Ovary (tissue), 7 donors: ENCODE measurements at regions not wholly inside any gene's neighbourhood (a gene's known extent, or its start where the extent isn't known, plus 50 kb on each side); places are given as distances from the start of the nearest gene placed in this dataset.

Experiments
- DNase-seq, 5 donors: peaks; one replicate each; pipeline ENCODE4 v3.0.0-alpha.2; 2019 to 2020
- H3K27ac ChIP-seq, 2 donors: fragments of 200-600 bp; one replicate each; pipeline versions ENCODE4 v1.5.1 to v1.8.0; 2019 to 2022
- H3K27me3 ChIP-seq: fragments of 200-600 bp; one replicate; pipeline ENCODE4 v1.8.0; 2022
- H3K36me3 ChIP-seq: fragments of 200-600 bp; sonication (generic); one replicate; pipeline ENCODE4 v1.5.1; 2019
- H3K4me1 ChIP-seq: one replicate; pipeline ENCODE4 v1.8.1; 2013; ENCODE audit warnings: mild to moderate bottlenecking, moderate library complexity; ENCODE audit not compliant: insufficient read depth
- H3K4me3 ChIP-seq: fragments of 200-600 bp; sonication (generic); one replicate; pipeline ENCODE4 v1.5.1; 2017
- H3K9me3 ChIP-seq, 2 donors: fragments of 200-600 bp in 1 of 2; sonication (generic) in 1 of 2; one replicate each; pipeline versions ENCODE4 v1.5.1 to v1.8.1; 2013 to 2019; ENCODE audit warnings: mild to moderate bottlenecking in 1 of 2, moderate library complexity in 1 of 2
- EP300 ChIP-seq: sonication (generic); formaldehyde crosslinking; IDR thresholded peaks from one replicate; pipeline ENCODE4 v1.6.1; 2017; ENCODE audit warnings: antibody characterized with exemption
- POLR2A ChIP-seq: fragments of 450-650 bp; IDR thresholded peaks from one replicate; pipeline ENCODE4 v1.6.1; 2017; ENCODE audit warnings: antibody characterized with exemption, mild to moderate bottlenecking, moderate library complexity
- WGBS, 3 donors: extraction: QIAGEN DNeasy Blood & Tissue Kit in 1 of 3; methylation state at CpG; one replicate each; pipeline versions ENCODE4 v1.1.5 to v1.1.7; 2013 to 2017; 5-methylcytosine and 5-hydroxymethylcytosine counted together
- intact Hi-C, 4 donors: fragments of 100-400 bp; cut with DNase I; formaldehyde crosslinking; loops; one replicate each; pipeline versions ENCODE4 v1.11.0 to v1.15.1; 2022 to 2023
- TF ChIP-seq, protein P1 (sequence below), 3 donors: fragments of 450-650 bp in 2 of 3; fragments of 200-600 bp in 1 of 3; IDR thresholded peaks; one replicate each; pipeline versions ENCODE4 v1.5.1 to v1.8.0; 2016 to 2022; ENCODE audit warnings: antibody characterized with exemption in 3 of 3, mild to moderate bottlenecking in 1 of 3
- donor health status: DM: no; HTN: no; CAD: no; lungs with moderate emphysema.
- donor health status: DM: no; HTN: no; CAD: no.
- donor health status: Bipolar disorder and iron deficiency.
- donor health status: DM: no; HTN: no; CAD: no.
- donor health status: DM: yes; HTN: yes; CAD: no.

DNA sequence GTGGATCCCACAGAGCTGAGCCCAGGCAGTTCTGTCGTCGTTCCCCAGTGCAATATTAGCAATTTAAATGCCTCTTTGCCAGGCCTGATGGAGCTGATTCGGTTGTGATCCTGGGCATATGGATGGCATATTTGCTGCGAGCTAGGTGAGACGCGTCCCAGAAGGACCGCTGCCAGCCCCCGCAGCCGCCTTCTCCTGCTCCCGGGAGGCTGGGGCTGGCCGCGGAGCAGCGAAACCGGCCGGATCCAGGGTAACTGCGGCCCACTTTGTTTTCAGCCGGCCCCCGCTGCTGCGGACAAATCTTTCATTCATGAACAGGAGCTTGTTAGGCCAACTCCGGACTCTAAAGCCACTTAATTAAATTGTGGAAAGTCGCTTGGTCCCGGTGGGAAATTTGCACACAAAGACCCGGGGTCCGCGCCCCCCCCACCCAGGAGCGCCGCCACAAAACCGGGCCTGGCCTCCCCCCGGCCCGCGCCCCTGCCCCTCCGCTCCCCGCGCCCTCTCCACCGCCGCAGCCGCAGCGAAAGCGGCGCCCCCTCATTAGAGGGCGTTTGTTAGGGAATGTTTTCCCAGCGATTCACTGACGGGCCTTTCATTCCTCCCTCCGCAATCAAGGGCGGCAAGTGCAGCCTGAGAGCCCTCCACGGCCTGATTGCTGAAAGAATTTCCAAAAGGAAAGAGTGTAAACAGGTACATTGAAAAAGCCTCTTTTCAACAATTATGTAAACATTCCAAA is 383.3 kb downstream of the RRAGC start:
- TF ChIP-seq, protein P1, sequence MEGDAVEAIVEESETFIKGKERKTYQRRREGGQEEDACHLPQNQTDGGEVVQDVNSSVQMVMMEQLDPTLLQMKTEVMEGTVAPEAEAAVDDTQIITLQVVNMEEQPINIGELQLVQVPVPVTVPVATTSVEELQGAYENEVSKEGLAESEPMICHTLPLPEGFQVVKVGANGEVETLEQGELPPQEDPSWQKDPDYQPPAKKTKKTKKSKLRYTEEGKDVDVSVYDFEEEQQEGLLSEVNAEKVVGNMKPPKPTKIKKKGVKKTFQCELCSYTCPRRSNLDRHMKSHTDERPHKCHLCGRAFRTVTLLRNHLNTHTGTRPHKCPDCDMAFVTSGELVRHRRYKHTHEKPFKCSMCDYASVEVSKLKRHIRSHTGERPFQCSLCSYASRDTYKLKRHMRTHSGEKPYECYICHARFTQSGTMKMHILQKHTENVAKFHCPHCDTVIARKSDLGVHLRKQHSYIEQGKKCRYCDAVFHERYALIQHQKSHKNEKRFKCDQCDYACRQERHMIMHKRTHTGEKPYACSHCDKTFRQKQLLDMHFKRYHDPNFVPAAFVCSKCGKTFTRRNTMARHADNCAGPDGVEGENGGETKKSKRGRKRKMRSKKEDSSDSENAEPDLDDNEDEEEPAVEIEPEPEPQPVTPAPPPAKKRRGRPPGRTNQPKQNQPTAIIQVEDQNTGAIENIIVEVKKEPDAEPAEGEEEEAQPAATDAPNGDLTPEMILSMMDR (IDR thresholded peaks at IDR 0.05) = no peak
- TF ChIP-seq POLR2A (no peak), EP300 (no peak)
- Histone ChIP-seq H3K4me1 (no peaks in the 10 kb centered on the region), H3K9me3 (peaks cover 0 to 9% of the 10 kb centered on the region in 2 donors), H3K36me3 (no peaks in the 10 kb centered on the region), H3K27me3 (no peaks in the 10 kb centered on the region), H3K4me3 (no peak overlapping the region), H3K27ac (no peak overlapping the region)
- 2 to 12% (median 3%) methylated on average over 40 to 46 of the region's 46 CpGs for WGBS, 3 donors
- intact Hi-C loops = no loop called here
- DNase-seq = no peak

DNA sequence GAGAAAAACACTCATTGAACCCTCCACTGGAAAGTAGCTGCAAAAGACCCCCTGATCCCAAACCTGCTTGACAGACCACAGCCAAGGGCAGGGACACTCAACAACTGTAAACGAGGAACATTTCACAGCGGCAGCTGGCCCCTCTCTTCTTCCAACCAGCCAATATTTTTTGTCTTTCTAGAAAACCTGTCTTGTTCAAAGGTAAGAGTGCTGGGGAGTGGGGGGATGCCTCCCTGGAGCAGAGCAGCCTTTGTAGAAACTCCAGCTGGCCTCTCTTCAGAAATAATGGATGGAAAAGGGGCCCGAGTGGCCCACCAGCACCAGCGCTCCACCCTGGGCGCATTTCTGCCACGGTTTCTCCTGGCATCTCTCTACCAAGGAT is 384.0 kb downstream of the RRAGC start:
- intact Hi-C loops = no loop called here
- TF ChIP-seq POLR2A (no peak), EP300 (no peak)
- TF ChIP-seq, protein P1 (IDR thresholded peaks at IDR 0.05) = no peak
- no peak overlapping the region for H3K4me3 ChIP-seq
- peaks cover 0 to 9% of the 10 kb centered on the region in 2 donors for H3K9me3 ChIP-seq
- 56 to 69% (median 68%) methylated on average over 6 of the region's 6 CpGs for WGBS, 3 donors
- DNase-seq = no peak
- H3K4me1 ChIP-seq = no peaks in the 10 kb centered on the region
- H3K27ac ChIP-seq = no peak overlapping the region
- no peaks in the 10 kb centered on the region for H3K36me3 ChIP-seq
- no peaks in the 10 kb centered on the region for H3K27me3 ChIP-seq

DNA sequence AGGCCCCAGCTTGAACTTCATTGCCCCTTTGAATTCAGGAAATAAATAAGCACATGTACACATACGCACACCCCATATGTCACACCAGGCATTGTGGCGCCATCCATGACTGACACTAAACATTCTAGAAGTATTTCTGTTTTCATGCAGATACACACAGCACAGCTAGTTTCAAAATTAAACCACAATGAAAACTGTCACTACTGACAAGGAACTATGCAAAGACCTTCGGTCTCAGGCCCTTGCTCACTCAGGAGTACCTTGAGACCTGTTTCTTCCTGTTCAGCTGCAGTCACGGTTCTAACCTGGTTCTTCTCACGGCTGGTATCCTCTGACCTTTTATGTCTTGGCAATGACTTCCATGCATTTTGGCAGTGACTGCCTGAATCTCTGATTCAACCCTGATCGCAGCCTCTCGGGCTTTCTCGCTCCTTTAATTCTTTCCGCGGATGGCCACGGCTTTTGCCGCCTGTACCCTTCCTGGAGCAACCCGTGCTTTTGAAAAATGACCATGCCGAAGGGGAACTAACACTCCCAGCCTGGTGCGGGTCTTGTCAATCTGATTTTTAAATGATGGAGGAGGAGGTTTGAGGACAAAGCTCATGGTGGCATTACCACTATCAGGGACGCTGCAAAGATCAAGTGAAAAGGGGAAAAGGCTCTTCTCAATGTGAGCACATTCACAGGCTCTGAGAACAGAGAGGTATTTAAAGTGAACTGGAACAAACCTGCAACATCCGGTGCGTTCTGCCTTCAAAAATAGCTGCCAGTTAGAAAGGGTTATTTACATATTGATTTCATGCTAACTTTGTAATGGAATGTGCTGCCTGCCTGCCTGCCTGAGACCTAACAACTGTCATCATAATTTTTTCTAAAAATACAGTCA is 384.6 kb downstream of the RRAGC start:
- Histone ChIP-seq H3K4me3 (no peak overlapping the region), H3K9me3 (peaks cover 0 to 5% of the 10 kb centered on the region in 2 donors), H3K4me1 (no peaks in the 10 kb centered on the region), H3K27me3 (no peaks in the 10 kb centered on the region), H3K27ac (no peak overlapping the region), H3K36me3 (no peaks in the 10 kb centered on the region)
- TF ChIP-seq, protein P1 (IDR thresholded peaks at IDR 0.05) = no peak
- no peak for TF ChIP-seq EP300
- no peak for TF ChIP-seq POLR2A
- no peak for DNase-seq
- intact Hi-C loops = no loop called here
- 67 to 73% (median 69%) methylated on average over 18 of the region's 18 CpGs for WGBS, 3 donors

DNA sequence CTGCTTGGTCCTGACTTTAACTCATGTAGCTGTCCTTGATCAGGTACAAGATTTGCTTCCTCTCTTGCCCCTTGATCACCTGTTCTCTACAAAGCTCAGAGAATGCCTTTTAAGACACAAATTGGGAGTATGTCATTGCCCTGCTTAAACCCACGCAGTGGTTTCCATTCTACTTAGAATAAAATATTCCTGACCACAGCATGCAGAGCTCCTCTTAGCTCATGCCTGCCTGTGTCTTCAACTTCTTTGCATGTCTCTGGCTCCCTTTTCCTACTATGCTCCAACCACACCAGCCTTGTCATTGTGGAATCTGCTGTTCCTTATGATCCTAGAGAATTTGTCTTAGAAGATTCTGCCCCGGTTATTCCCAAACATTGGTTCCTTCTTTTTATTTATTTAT is 393.1 kb downstream of the RRAGC start:
- Histone ChIP-seq H3K4me1 (no peaks in the 10 kb centered on the region), H3K27ac (no peak overlapping the region), H3K4me3 (no peak overlapping the region), H3K9me3 (no peaks in the 10 kb centered on the region), H3K27me3 (no peaks in the 10 kb centered on the region), H3K36me3 (no peaks in the 10 kb centered on the region)
- WGBS, 3 donors = 87 to 93% (median 91%) methylated on average over 2 of the region's 2 CpGs
- no peak for DNase-seq
- no peak for TF ChIP-seq EP300
- no peak for TF ChIP-seq POLR2A
- TF ChIP-seq, protein P1 (IDR thresholded peaks at IDR 0.05) = no peak
- intact Hi-C loops = no loop called here
